Epithelial cell of esophagus (primary cell): ENCODE measurements at regions not wholly inside any gene's neighbourhood (a gene's known extent, or its start where the extent isn't known, plus 50 kb on each side); places are given as distances from the start of the nearest gene placed in this dataset.

Experiments used
- DNase-seq: peaks from one replicate; pipeline ENCODE4 v3.0.0; 2010; ENCODE audit warnings: low read depth
- H3K4me3 ChIP-seq: 2 replicates; pipeline ENCODE4 v1.5.1; 2011; ENCODE audit warnings: mild to moderate bottlenecking, low read length, control low read depth
- CTCF ChIP-seq: IDR thresholded peaks from 2 replicates; pipeline ENCODE4 v1.5.1; 2011; ENCODE audit warnings: low read depth, mild to moderate bottlenecking, low read length, control low read depth, inconsistent platforms; ENCODE audit not compliant: insufficient read depth; ENCODE audit errors: missing control alignments

- no peak for DNase-seq
- H3K4me3 ChIP-seq = no peak overlapping the region
- no peak for TF ChIP-seq CTCF
Measured at GRCh38 chr1:108082738-108083562, 117.2 kb downstream of the SLC25A24 start.

GRCh38 chr1:108082001-108082400 is 117.0 kb upstream of the VAV3 start:
- no peak overlapping the region for H3K4me3 ChIP-seq
- DNase-seq = no peak
- TF ChIP-seq CTCF = no peak

GRCh38 chr1:108080448-108080847 is 115.5 kb upstream of the VAV3 start:
- H3K4me3 ChIP-seq = no peak overlapping the region
- no peak for TF ChIP-seq CTCF
- DNase-seq = no peak

- TF ChIP-seq CTCF = no peak
- no peak for DNase-seq
- H3K4me3 ChIP-seq = no peak overlapping the region
Measured at GRCh38 chr1:108079440-108080025, 114.6 kb upstream of the VAV3 start.

GRCh38 chr1:108077991-108078390 is 113.0 kb upstream of the VAV3 start:
- DNase-seq = no peak
- TF ChIP-seq CTCF = no peak
- H3K4me3 ChIP-seq = no peak overlapping the region

GRCh38 chr1:108075055-108075454 is 110.1 kb upstream of the VAV3 start:
- no peak for TF ChIP-seq CTCF

GRCh38 chr1:108072776-108073175 is 107.8 kb upstream of the VAV3 start:
- no peak overlapping the region for H3K4me3 ChIP-seq
- no peak for TF ChIP-seq CTCF
- peak; percentile 19 for DNase-seq

More at GRCh38 chr1:108075055-108075454, 110.1 kb upstream of the VAV3 start:
- DNase-seq = no peak
- no peak overlapping the region for H3K4me3 ChIP-seq
